Stimulated activated CD4-positive, alpha-beta T cell treated with anti-CD3 and anti-CD28 coated beads, Interleukin-12 subunit alpha, Interleukin-12 subunit beta, amount 100 ng/mL, for 24 hours (primary cell): ENCODE measurements at regions not wholly inside any gene's neighbourhood (a gene's known extent, or its start where the extent isn't known, plus 50 kb on each side); places are given as distances from the start of the nearest gene placed in this dataset.

Source experiments
- DNase-seq, 2 experiments: peaks; one replicate each; pipeline ENCODE4 v3.0.0-alpha.2; 2020; ENCODE audit warnings: low read depth in 2 of 2

DNA sequence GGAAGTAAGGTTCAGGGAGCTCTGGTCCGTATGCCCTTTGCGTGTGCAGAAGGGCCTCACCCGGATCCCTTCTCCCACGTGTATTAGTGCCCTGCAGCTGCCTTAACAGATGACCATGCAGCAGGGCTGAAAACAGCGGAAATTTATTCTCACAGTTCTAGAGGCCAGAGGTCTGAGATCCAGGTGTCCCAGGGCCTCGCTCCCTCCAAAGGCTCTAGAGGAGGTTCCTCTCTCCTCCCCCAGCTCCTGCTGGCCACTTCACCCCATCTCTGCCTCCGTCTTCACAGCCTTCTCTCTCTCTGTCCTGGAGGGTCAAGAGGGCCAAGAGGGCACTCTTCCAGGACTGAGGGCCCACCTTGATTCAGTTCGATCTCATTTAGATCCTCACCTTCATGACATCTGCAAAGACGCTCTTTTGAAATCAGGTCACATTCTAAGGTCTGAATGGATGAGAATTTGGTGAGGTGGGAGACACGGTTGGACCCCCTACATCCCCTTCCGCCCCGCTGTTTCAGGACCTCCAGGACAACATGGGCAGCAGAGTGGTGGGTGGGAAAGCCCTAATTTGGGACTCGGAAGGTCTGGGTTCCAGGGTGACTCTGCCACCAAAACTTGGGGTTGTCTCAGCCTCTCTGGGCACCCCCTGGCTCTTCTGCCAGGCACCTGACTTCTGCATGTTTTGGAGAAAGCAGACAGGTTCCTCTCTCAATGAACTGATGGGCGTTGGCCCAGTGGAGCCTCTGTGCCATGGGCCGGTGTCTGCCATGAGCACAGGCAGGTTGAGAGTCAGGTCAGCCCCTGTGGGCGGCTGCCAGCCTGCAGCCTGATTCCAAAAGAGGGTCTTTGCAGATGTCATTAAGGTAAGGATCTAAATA lies 361.2 kb downstream of the SEC14L1 start:
- no peak for DNase-seq

- no peak for DNase-seq
These were observed 362.0 kb downstream of the SEC14L1 start for GRCh38 chr17:77502626-77503292.

GRCh38 chr17:77503293-77503655 lies 362.5 kb downstream of the SEC14L1 start:
- no peak for DNase-seq

- DNase-seq = no peak
These were observed 363.3 kb downstream of the SEC14L1 start for GRCh38 chr17:77503916-77504651.

GRCh38 chr17:77504652-77505155 lies 363.9 kb downstream of the SEC14L1 start:
- DNase-seq = no peak

GRCh38 chr17:77505181-77505639 lies 364.4 kb downstream of the SEC14L1 start:
- no peak for DNase-seq

DNA sequence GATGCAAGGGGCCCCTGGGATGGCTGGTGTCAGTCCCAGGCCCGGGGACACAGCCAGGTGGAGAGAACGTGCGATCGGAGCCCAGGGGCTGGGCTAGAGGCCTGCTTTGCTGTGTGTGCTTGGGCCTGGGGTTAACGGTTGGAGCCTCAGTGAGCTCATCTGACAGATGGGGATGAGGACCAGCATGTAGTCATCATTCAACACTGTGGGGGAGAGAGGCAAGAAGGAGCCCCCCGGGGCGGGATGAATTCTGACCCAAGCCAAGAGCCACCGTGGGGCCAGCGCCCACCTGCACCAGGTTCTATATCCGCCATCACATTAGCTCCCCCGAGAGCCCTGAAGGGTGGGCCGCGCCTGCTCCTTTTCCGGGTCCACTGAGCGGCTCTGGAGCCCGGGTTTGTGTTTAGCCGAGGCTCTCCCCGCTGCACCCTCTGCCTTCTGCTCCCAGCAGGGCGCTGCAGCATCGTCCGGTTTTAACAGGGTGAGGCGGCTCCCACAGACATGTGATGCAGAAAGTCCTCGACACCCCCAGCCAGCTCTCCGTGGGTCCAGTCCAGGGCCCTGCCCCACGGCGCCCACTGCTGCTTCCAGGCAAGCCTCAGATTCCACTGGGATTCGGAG lies 365.7 kb downstream of the SEC14L1 start:
- no peak for DNase-seq

DNA sequence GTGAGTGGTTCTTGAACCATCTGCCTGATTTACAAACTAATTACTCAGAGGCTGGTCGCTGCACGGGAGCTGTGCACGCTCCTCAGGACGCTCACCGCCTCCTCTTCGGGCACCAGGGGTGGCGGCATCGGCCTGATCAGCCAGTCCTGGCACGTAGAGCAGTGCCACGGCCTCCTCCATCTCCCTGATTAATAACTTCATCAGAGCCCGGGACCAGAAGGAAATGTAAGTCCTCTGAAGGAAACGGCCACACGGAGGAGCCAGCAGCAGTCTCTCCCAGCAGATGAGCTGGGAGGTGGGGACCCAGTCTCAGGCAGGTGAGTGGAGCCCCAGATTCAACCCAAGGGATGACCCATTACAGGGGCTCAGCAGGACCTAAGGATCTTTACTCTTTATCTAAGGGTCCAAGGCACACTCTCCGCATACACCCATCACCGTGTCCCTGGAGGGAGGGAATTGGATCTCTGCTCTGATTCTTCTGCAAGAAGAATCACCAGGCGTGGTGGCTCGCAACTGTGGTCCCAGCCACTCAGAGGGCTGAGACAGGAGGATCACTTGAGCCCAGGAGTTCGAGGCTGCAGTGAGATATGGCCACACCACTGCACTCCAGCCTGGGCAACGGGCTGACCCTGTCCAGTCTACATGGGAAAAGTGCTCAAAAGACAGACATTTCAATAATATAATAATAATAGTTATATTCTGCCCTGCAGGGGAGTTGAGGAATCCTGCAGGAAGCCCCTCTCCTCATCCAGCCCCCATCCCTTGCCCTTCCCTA lies 366.5 kb downstream of the SEC14L1 start:
- no peak for DNase-seq

GRCh38 chr17:77508047-77508715 lies 367.4 kb downstream of the SEC14L1 start:
- DNase-seq = no peak

- no peak for DNase-seq
These were observed 368.3 kb downstream of the SEC14L1 start for GRCh38 chr17:77509089-77509488.

GRCh38 chr17:77509599-77509998 lies 368.8 kb downstream of the SEC14L1 start:
- no peak for DNase-seq

GRCh38 chr17:77510133-77510796 lies 369.5 kb downstream of the SEC14L1 start:
- no peak for DNase-seq

GRCh38 chr17:77511514-77512061 lies 370.8 kb downstream of the SEC14L1 start:
- no peak for DNase-seq

DNA sequence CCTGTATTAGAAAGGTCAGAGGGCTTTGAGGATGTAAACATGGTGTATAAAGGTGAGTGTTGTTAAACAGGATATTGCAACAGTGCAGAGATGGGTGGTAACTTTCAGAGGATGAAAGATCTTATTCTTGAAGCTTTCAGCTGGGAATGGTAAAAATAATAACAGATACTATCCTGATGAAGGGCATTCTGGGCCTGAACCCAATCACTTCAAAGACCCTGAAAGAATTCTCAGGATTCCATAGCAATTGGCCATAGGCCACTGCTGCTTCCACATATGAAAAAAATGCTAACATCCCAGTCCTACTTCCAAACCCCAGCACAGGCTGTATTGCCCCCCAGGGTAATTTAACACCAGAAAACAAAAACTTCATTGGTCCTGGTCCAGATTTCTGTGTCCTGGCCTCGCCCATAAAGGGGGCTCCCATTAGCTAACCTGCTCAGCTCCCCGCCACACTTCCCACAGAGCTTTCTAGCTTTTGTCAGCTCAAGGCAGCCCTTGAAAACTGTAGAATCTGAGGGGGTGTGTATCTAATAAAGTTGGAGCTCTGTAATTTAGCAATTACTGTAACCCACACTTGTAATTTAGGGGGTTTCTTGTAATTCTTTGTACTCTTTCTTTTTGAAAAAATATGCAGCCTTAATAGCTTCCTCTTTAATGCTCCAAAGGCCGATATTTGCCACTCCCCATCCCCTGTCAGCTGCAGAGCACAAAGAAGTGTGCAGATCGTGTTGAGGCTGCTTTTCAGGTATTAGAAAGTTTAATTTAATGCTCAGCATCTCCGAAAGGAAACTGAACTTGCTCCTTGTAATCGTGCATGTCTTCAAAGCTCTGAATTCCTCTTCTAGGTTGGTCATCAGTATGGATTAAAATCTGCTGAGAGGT lies 371.5 kb downstream of the SEC14L1 start:
- no peak for DNase-seq

- DNase-seq = no peak
These were observed 372.3 kb downstream of the SEC14L1 start for GRCh38 chr17:77513045-77513444.

DNA sequence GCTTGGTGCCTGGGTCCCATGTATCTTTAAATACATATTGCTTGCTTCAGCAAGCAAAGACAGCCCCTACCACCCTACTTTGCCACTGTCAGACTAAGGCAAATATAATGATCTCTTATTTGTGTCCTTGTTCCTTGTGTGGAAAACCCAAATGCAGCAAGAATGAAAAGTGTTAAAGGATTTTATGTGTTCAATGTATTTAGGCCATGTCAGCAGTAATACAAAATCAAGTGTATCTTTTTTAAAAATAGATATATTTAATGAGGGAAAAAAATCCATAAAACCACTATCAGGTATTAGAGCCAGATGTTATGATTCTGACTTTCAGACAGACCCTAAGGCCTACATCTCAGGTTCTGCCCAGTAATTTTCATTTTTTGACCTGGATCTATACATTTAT lies 374.5 kb downstream of the SEC14L1 start:
- no peak for DNase-seq

GRCh38 chr17:77516902-77517301 lies 376.1 kb downstream of the SEC14L1 start:
- DNase-seq = no peak

- no peak for DNase-seq
These were observed 380.3 kb downstream of the SEC14L1 start for GRCh38 chr17:77521076-77521475.

GRCh38 chr17:77523540-77523939 lies 382.8 kb downstream of the SEC14L1 start:
- no peak for DNase-seq
